ENCODE measurements at regions not wholly inside any gene's neighbourhood (a gene's known extent, or its start where the extent isn't known, plus 50 kb on each side); places are given as distances from the start of the nearest gene placed in this dataset.

- TF ChIP-seq POLR2A (IDR thresholded peaks at IDR 0.05) (no peak), CTCF (IDR thresholded peaks at IDR 0.05) (no peak)
These were observed 113.5 kb upstream of the TEX51 start for GRCh38 chr2:126785236-126785635.

All from prostate gland (tissue), 2 donors.